UCSD-AML1 (cell line): ENCODE measurements at regions not wholly inside any gene's neighbourhood (a gene's known extent, or its start where the extent isn't known, plus 50 kb on each side); places are given as distances from the start of the nearest gene placed in this dataset.
"Not testable (repeated sequence)": the region's sequence is repeated elsewhere in the genome, so short reads cannot be mapped to it uniquely, and the experiment has no call there.

Experiments
- DNase-seq: peaks from one replicate; lab custom pipeline; 2025; ENCODE audit not compliant: unreplicated experiment; lab: John Stamatoyannopoulos, UW

GRCh38 chr13:87453244-87453643 lies 217.9 kb upstream of the SLITRK5 start:
- DNase-seq = no peak

- no peak for DNase-seq
Observed at GRCh38 chr13:87459419-87459818, 211.8 kb upstream of the SLITRK5 start.

- DNase-seq = no peak
Observed at GRCh38 chr13:87497426-87497825, 173.7 kb upstream of the SLITRK5 start.

- no peak for DNase-seq
Observed at GRCh38 chr13:87498681-87499080, 172.5 kb upstream of the SLITRK5 start.

GRCh38 chr13:87524775-87525174 lies 146.4 kb upstream of the SLITRK5 start:
- no peak for DNase-seq

- no peak for DNase-seq
Observed at GRCh38 chr13:87533776-87534175, 137.4 kb upstream of the SLITRK5 start.

GRCh38 chr13:87535911-87536310 lies 135.3 kb upstream of the SLITRK5 start:
- DNase-seq = no peak

- DNase-seq = no peak
Observed at GRCh38 chr13:87536499-87536898, 134.7 kb upstream of the SLITRK5 start.

- no peak for DNase-seq
Observed at GRCh38 chr13:87536899-87537298, 134.3 kb upstream of the SLITRK5 start.

- DNase-seq = no peak
Observed at GRCh38 chr13:87537951-87538350, 133.2 kb upstream of the SLITRK5 start.

- no peak for DNase-seq
Observed at GRCh38 chr13:87538366-87539052, 132.7 kb upstream of the SLITRK5 start.

GRCh38 chr13:87553142-87553541 lies 118.0 kb upstream of the SLITRK5 start:
- no peak for DNase-seq

GRCh38 chr13:87554045-87554444 lies 117.1 kb upstream of the SLITRK5 start:
- no peak for DNase-seq

- DNase-seq = no peak
Observed at GRCh38 chr13:87557788-87558187, 113.4 kb upstream of the SLITRK5 start.

GRCh38 chr13:87561580-87561979 lies 109.6 kb upstream of the SLITRK5 start:
- not testable (repeated sequence) for DNase-seq

GRCh38 chr13:87570669-87571068 lies 100.5 kb upstream of the SLITRK5 start:
- no peak for DNase-seq

- no peak for DNase-seq
Observed at GRCh38 chr13:87582399-87582798, 88.8 kb upstream of the SLITRK5 start.

- no peak for DNase-seq
Observed at GRCh38 chr13:87590518-87590917, 80.7 kb upstream of the SLITRK5 start.

GRCh38 chr13:87604437-87604836 lies 66.7 kb upstream of the SLITRK5 start:
- not testable (repeated sequence) for DNase-seq

- DNase-seq = no peak
Observed at GRCh38 chr13:87607266-87607665, 63.9 kb upstream of the SLITRK5 start.

GRCh38 chr13:87614276-87614675 lies 56.9 kb upstream of the SLITRK5 start:
- no peak for DNase-seq
